Smooth muscle cell (in vitro differentiated cells): ENCODE measurements at regions not wholly inside any gene's neighbourhood (a gene's known extent, or its start where the extent isn't known, plus 50 kb on each side); places are given as distances from the start of the nearest gene placed in this dataset.
A peak's percentile ranks its signal among the peaks of the same experiment; 100 is the strongest.

Experiments used
- DNase-seq: peaks from one replicate; lab custom pipeline; 2025; ENCODE audit not compliant: unreplicated experiment; lab: John Stamatoyannopoulos, UW
- H2AFZ ChIP-seq: fragments of 200-600 bp; sonication (generic); 2 replicates; pipeline ENCODE4 v1.6.0; 2016; ENCODE audit warnings: antibody characterized with exemption, low read depth, mild to moderate bottlenecking
- H3F3A ChIP-seq: fragments of 200-600 bp; sonication (generic); 2 replicates; pipeline ENCODE4 v1.6.0; 2017; ENCODE audit warnings: antibody characterized with exemption, low read depth
- H3K27ac ChIP-seq: fragments of 200-600 bp; sonication (generic); 2 replicates; pipeline ENCODE4 v1.5.1; 2016; ENCODE audit warnings: low read depth, mild to moderate bottlenecking
- H3K27me3 ChIP-seq: fragments of 200-600 bp; sonication (generic); 2 replicates; pipeline ENCODE4 v1.6.1; 2016; ENCODE audit warnings: low read depth, mild to moderate bottlenecking
- H3K36me3 ChIP-seq: fragments of 200-600 bp; sonication (generic); 2 replicates; pipeline ENCODE4 v1.5.1; 2016; ENCODE audit warnings: low read depth
- H3K4me1 ChIP-seq: fragments of 200-600 bp; sonication (generic); 2 replicates; pipeline ENCODE4 v1.5.1; 2016; ENCODE audit warnings: low read depth
- H3K4me2 ChIP-seq: fragments of 200-600 bp; sonication (generic); 2 replicates; pipeline ENCODE4 v1.6.0; 2016; ENCODE audit warnings: mild to moderate bottlenecking
- H3K4me3 ChIP-seq: fragments of 200-600 bp; sonication (generic); 2 replicates; pipeline ENCODE4 v1.5.1; 2016; ENCODE audit warnings: mild to moderate bottlenecking
- H3K79me2 ChIP-seq: fragments of 200-600 bp; sonication (generic); 2 replicates; pipeline ENCODE4 v1.6.0; 2016; ENCODE audit warnings: low read depth, mild to moderate bottlenecking
- H3K9ac ChIP-seq: fragments of 200-600 bp; sonication (generic); 2 replicates; pipeline ENCODE4 v1.6.0; 2016; ENCODE audit warnings: low read depth
- H3K9me3 ChIP-seq: fragments of 200-600 bp; sonication (generic); replicated peaks from 2 replicates; pipeline ENCODE4 v1.5.1; 2016; ENCODE audit warnings: low read depth
- H4K20me1 ChIP-seq: fragments of 200-600 bp; sonication (generic); 2 replicates; pipeline ENCODE4 v1.6.0; 2016; ENCODE audit warnings: low read depth
- CTCF ChIP-seq: fragments of 200-600 bp; sonication (generic); IDR thresholded peaks from 2 replicates; pipeline ENCODE4 v1.5.1; 2017; ENCODE audit warnings: borderline replicate concordance, mild to moderate bottlenecking, antibody characterized with exemption; ENCODE audit not compliant: insufficient read depth, poor library complexity, severe bottlenecking
- WGBS: methylation state at CpG from one replicate; pipeline ENCODE4 v1.1.7; 2016; ENCODE audit warnings: low lambda C conversion rate; 5-methylcytosine and 5-hydroxymethylcytosine counted together

GRCh38 chr12:41739066-41739465, 405.6 kb downstream of the GXYLT1 start:
- no peak for DNase-seq
- 90% methylated on average over 3 of the region's 3 CpGs for WGBS
- Histone ChIP-seq H3K27me3 (no peaks in the 10 kb centered on the region), H3K36me3 (no peaks in the 10 kb centered on the region), H3K4me3 (no peak overlapping the region), H2AFZ (no peak overlapping the region), H3K9me3 (no peaks in the 10 kb centered on the region), H3F3A (no peaks in the 10 kb centered on the region), H3K9ac (no peak overlapping the region), H4K20me1 (no peaks in the 10 kb centered on the region), H3K79me2 (no peaks in the 10 kb centered on the region), H3K27ac (no peak overlapping the region), H3K4me2 (no peak overlapping the region), H3K4me1 (no peaks in the 10 kb centered on the region)
- TF ChIP-seq CTCF: no peak

GRCh38 chr12:41737423-41737822, 407.3 kb downstream of the GXYLT1 start:
- DNase-seq: no peak
- no peak overlapping the region for H3K9ac ChIP-seq
- H3K27me3 ChIP-seq: no peaks in the 10 kb centered on the region
- H3K4me3 ChIP-seq: no peak overlapping the region
- no peaks in the 10 kb centered on the region for H4K20me1 ChIP-seq
- H3K36me3 ChIP-seq: no peaks in the 10 kb centered on the region
- H3K4me1 ChIP-seq: no peaks in the 10 kb centered on the region
- H3K9me3 ChIP-seq: no peaks in the 10 kb centered on the region
- H3K27ac ChIP-seq: no peak overlapping the region
- 94% methylated on average over 3 of the region's 3 CpGs for WGBS
- no peaks in the 10 kb centered on the region for H3F3A ChIP-seq
- H3K79me2 ChIP-seq: no peaks in the 10 kb centered on the region
- no peak overlapping the region for H3K4me2 ChIP-seq
- no peak overlapping the region for H2AFZ ChIP-seq
- TF ChIP-seq CTCF: no peak

- Histone ChIP-seq H3K27ac (no peak overlapping the region), H3K4me3 (no peak overlapping the region), H3K79me2 (no peaks in the 10 kb centered on the region), H3K27me3 (no peaks in the 10 kb centered on the region), H4K20me1 (no peaks in the 10 kb centered on the region), H3K4me2 (no peak overlapping the region), H2AFZ (no peak overlapping the region), H3K9ac (no peak overlapping the region), H3F3A (no peaks in the 10 kb centered on the region), H3K4me1 (peaks cover 4% of the 10 kb centered on the region), H3K9me3 (no peaks in the 10 kb centered on the region), H3K36me3 (no peaks in the 10 kb centered on the region)
- TF ChIP-seq CTCF: no peak
- DNase-seq: no peak
- 97% methylated on average over 1 of the region's 1 CpG for WGBS
Observed at GRCh38 chr12:41736436-41736835, 408.2 kb downstream of the GXYLT1 start.

- H3K9me3 ChIP-seq: no peaks in the 10 kb centered on the region
- no peak for TF ChIP-seq CTCF
- peaks cover 6% of the 10 kb centered on the region for H3K4me1 ChIP-seq
- no peaks in the 10 kb centered on the region for H3K79me2 ChIP-seq
- no peaks in the 10 kb centered on the region for H3K36me3 ChIP-seq
- no peak overlapping the region for H3K9ac ChIP-seq
- H3K27me3 ChIP-seq: no peaks in the 10 kb centered on the region
- H3K4me3 ChIP-seq: no peak overlapping the region
- WGBS: 91% methylated on average over 1 of the region's 1 CpG
- no peak for DNase-seq
- H4K20me1 ChIP-seq: no peaks in the 10 kb centered on the region
- no peaks in the 10 kb centered on the region for H3F3A ChIP-seq
- H3K4me2 ChIP-seq: no peak overlapping the region
- peak overlapping the region; percentile 8 for H2AFZ ChIP-seq
- H3K27ac ChIP-seq: no peak overlapping the region
Observed at GRCh38 chr12:41731691-41732090, 413.0 kb downstream of the GXYLT1 start.
